OCI-LY7 (cell line): ENCODE measurements at regions not wholly inside any gene's neighbourhood (a gene's known extent, or its start where the extent isn't known, plus 50 kb on each side); places are given as distances from the start of the nearest gene placed in this dataset.

ENCODE experiments used
- BruUV-seq: library from RNA; stranded (reverse); fragments of 400-500 nt; replicated peaks from 2 replicates; lab custom pipeline; 2021; lab: Mats Ljungman, UMichigan
- CTCF ChIA-PET: fragments of 300-600 bp; sonication (Branson Sonifier 250); formaldehyde crosslinking; loops from one replicate; lab custom pipeline; 2022; ENCODE audit warnings: antibody characterized with exemption; ENCODE audit not compliant: unreplicated experiment; lab: Charles Lee
- POLR2A ChIA-PET: fragments of 300-600 bp; sonication (Branson Sonifier 250); formaldehyde crosslinking; loops from one replicate; lab custom pipeline; 2022; ENCODE audit warnings: antibody characterized with exemption; lab: Charles Lee
- DNase-seq: peaks from one replicate; pipeline ENCODE4 v3.0.0-alpha.2; 2015; ENCODE audit warnings: low spot score
- H2AFZ ChIP-seq: fragments of 200-600 bp; sonication (generic), shearing (Covaris generic); 2 replicates; pipeline ENCODE4 v1.6.1; 2014; ENCODE audit warnings: mild to moderate bottlenecking, antibody characterized with exemption, low read length, moderate library complexity
- H3K27ac ChIP-seq: fragments of 200-600 bp; sonication (generic); 2 replicates; pipeline ENCODE4 v1.5.1; 2014; ENCODE audit warnings: mixed run types, low read depth, mild to moderate bottlenecking, moderate library complexity, low read length, inconsistent platforms; ENCODE audit not compliant: poor library complexity, severe bottlenecking
- H3K36me3 ChIP-seq: fragments of 200-600 bp; sonication (generic); 2 replicates; pipeline ENCODE4 v1.6.1; 2014; ENCODE audit warnings: mild to moderate bottlenecking, antibody characterized with exemption, low read length, moderate library complexity, mixed read lengths; ENCODE audit not compliant: insufficient read depth
- H3K4me1 ChIP-seq: fragments of 200-600 bp; sonication (generic); 2 replicates; pipeline ENCODE4 v1.5.1; 2014; ENCODE audit warnings: mild to moderate bottlenecking, low read length; ENCODE audit not compliant: insufficient read depth, poor library complexity, severe bottlenecking
- H3K4me2 ChIP-seq: fragments of 200-600 bp; sonication (generic); 2 replicates; pipeline ENCODE4 v1.6.1; 2014; ENCODE audit warnings: mild to moderate bottlenecking, low read length
- H3K4me3 ChIP-seq: fragments of 200-600 bp; sonication (generic); 2 replicates; pipeline ENCODE4 v1.5.1; 2014; ENCODE audit warnings: mild to moderate bottlenecking, low read depth, low read length; ENCODE audit not compliant: poor library complexity, severe bottlenecking
- H3K79me2 ChIP-seq: fragments of 200-600 bp; sonication (generic); 2 replicates; pipeline ENCODE4 v1.6.1; 2016; ENCODE audit warnings: low read depth, mild to moderate bottlenecking, low read length, moderate library complexity, mixed read lengths; ENCODE audit not compliant: insufficient read depth
- H3K9me2 ChIP-seq: fragments of 200-600 bp; sonication (generic); 2 replicates; pipeline ENCODE4 v1.6.1; 2016; ENCODE audit warnings: mild to moderate bottlenecking, low read length, mixed read lengths; ENCODE audit not compliant: insufficient read depth
- H3K9me3 ChIP-seq: fragments of 200-600 bp; sonication (generic); 2 replicates; pipeline ENCODE4 v1.6.1; 2014; ENCODE audit warnings: mild to moderate bottlenecking, mixed run types, low read length, mixed read lengths
- H4K20me1 ChIP-seq: fragments of 200-600 bp; sonication (generic); 2 replicates; pipeline ENCODE4 v1.6.1; 2014; ENCODE audit warnings: mild to moderate bottlenecking, antibody characterized with exemption, low read length, moderate library complexity, mixed read lengths; ENCODE audit not compliant: insufficient read depth
- EZH2phosphoT487 ChIP-seq: fragments of 200-600 bp; sonication (generic); IDR thresholded peaks from 2 replicates; pipeline ENCODE4 v1.6.1; 2018; ENCODE audit warnings: low read depth, borderline replicate concordance, mild to moderate bottlenecking, mixed run types, antibody characterized with exemption, low read length, moderate library complexity, mixed read lengths
- intact Hi-C: fragments of 100-400 bp; cut with micrococcal nuclease; formaldehyde crosslinking; loops from one replicate; pipeline ENCODE4 v1.10.0; 2022; ENCODE audit not compliant: unreplicated experiment
- TF ChIP-seq, protein P1 (sequence below): fragments of 200-600 bp; sonication (generic); conservative IDR thresholded peaks from 2 replicates; pipeline ENCODE4 v1.5.1; 2014; ENCODE audit warnings: mild to moderate bottlenecking, antibody characterized with exemption, low read length, moderate library complexity, mixed read lengths

DNA sequence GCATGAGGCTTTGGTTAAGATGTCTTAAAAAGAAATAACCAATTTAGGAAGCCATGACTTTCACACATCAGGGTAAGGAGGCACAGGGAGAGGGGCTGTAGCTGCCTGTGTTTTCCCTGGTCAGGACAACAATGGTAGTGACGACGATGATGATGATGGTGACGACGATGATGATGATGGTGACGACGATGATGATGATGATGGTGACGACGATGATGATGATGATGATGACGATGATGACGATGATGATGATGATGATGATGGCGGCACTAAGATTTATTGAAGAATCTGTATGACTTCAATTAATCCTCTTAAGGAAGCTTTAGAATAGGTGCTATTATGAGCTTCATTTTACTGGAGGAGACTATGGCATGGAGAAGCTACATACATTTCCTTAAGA is 284.1 kb upstream of the TNRC6C start:
- TF ChIP-seq, protein P1, sequence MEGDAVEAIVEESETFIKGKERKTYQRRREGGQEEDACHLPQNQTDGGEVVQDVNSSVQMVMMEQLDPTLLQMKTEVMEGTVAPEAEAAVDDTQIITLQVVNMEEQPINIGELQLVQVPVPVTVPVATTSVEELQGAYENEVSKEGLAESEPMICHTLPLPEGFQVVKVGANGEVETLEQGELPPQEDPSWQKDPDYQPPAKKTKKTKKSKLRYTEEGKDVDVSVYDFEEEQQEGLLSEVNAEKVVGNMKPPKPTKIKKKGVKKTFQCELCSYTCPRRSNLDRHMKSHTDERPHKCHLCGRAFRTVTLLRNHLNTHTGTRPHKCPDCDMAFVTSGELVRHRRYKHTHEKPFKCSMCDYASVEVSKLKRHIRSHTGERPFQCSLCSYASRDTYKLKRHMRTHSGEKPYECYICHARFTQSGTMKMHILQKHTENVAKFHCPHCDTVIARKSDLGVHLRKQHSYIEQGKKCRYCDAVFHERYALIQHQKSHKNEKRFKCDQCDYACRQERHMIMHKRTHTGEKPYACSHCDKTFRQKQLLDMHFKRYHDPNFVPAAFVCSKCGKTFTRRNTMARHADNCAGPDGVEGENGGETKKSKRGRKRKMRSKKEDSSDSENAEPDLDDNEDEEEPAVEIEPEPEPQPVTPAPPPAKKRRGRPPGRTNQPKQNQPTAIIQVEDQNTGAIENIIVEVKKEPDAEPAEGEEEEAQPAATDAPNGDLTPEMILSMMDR, result no peak
- TF ChIP-seq EZH2phosphoT487, result no peak
- POLR2A ChIA-PET, result interaction anchor here (0.6 kb wide), 2 partner anchors 67 to 207 kb away, joined by 3 to 7 read pairs; no protein-coding TSS in a partner anchor
- Histone ChIP-seq H2AFZ (no peak overlapping the region), H3K4me1 (no peaks in the 10 kb centered on the region), H3K9me3 (no peaks in the 10 kb centered on the region), H3K27ac (no peak overlapping the region), H3K79me2 (0 out of 2 replicates have a peak, but pooled peaks cover under 1% of the 10 kb centered on the region), H3K9me2 (no peaks in the 10 kb centered on the region), H3K4me2 (no peak overlapping the region), H4K20me1 (no peaks in the 10 kb centered on the region), H3K36me3 (no peaks in the 10 kb centered on the region), H3K4me3 (no peak overlapping the region)
- intact Hi-C loops, result no loop called here
- no TSS peak for BruUV-seq
- DNase-seq, result no peak
- CTCF ChIA-PET, result interaction anchor here (0.7 kb wide), 1 partner anchor 1671 kb away, joined by 3 read pairs; no protein-coding TSS in a partner anchor

DNA sequence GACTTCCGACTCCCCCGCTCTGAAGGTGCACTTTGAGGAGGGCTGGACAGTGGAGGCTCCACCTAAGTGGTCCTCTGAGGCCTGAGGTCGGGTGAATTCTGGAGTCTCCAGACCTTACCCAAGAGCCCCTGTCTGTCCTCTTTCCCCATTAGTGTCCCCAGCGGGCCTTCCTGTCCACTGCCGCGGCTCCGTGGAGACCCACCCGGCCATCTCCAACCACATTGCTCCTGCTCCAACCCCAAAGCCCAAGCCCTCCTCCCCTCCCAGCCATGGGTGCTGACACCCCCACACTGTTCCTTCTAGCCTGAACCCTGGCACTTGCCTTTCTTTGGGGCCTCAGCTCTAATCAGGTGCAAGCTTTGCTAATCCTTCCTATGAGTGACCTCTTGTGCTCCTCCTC is 283.1 kb upstream of the TNRC6C start:
- intact Hi-C loops, result no loop called here
- no peaks in the 10 kb centered on the region for H3K4me1 ChIP-seq
- H2AFZ ChIP-seq, result no peak overlapping the region
- no peaks in the 10 kb centered on the region for H4K20me1 ChIP-seq
- DNase-seq, result no peak
- ChIA-PET POLR2A (no interaction called here), CTCF (no interaction called here)
- H3K4me2 ChIP-seq, result no peak overlapping the region
- H3K79me2 ChIP-seq, result no peaks in the 10 kb centered on the region
- H3K9me3 ChIP-seq, result no peaks in the 10 kb centered on the region
- no peak overlapping the region for H3K4me3 ChIP-seq
- no TSS peak for BruUV-seq
- no peak for TF ChIP-seq EZH2phosphoT487
- TF ChIP-seq, protein P1, result no peak
- H3K36me3 ChIP-seq, result no peaks in the 10 kb centered on the region
- no peak overlapping the region for H3K27ac ChIP-seq
- H3K9me2 ChIP-seq, result no peaks in the 10 kb centered on the region

- Histone ChIP-seq H3K9me3 (no peaks in the 10 kb centered on the region), H2AFZ (no peak overlapping the region), H3K79me2 (no peaks in the 10 kb centered on the region), H3K4me3 (no peak overlapping the region), H3K9me2 (no peaks in the 10 kb centered on the region), H3K4me1 (no peaks in the 10 kb centered on the region), H3K27ac (no peak overlapping the region), H3K36me3 (no peaks in the 10 kb centered on the region), H3K4me2 (no peak overlapping the region), H4K20me1 (no peaks in the 10 kb centered on the region)
- POLR2A ChIA-PET, result no interaction called here
- no peak for DNase-seq
- TF ChIP-seq EZH2phosphoT487, result no peak
- TF ChIP-seq, protein P1, result no peak
- CTCF ChIA-PET, result no interaction called here
- no TSS peak for BruUV-seq
- intact Hi-C loops, result no loop called here
Observed at GRCh38 chr17:77675816-77676215, 282.7 kb upstream of the TNRC6C start.
